ENCODE measurements at regions not wholly inside any gene's neighbourhood (a gene's known extent, or its start where the extent isn't known, plus 50 kb on each side); places are given as distances from the start of the nearest gene placed in this dataset.

DNA sequence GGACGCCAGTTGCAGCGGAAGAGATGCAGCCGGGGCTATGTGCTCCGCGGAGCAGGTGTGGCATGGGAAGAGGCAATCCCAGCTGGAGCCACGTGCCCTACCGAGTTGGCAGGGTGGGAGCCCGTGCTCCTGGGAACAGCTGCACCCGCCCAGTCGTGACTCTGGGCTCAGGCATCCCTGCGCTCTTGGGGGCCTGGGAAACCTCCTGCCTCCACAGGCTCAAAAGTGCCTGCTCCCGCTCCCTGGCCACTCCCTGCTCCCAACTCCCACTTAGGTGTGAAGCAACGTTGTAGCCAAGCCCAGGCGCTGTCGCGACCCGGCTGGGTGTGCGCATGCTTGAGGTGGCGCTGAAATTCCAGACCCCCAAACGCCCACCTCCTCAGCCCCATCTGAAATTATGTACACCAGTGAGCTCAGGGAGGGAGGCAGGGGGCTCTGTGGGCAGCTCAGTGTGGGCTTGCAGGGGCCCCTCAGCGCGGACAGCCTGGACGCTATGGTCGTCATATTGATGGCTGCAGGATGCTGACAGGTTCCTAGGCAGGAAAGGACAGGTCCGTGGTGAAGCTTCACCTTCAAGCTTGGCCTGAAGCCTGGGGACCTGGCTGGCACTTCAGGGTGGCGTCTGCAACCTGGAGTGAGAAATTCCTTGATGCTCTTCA is 429.9 kb downstream of the SLITRK1 start:
- TF ChIP-seq, protein P1, sequence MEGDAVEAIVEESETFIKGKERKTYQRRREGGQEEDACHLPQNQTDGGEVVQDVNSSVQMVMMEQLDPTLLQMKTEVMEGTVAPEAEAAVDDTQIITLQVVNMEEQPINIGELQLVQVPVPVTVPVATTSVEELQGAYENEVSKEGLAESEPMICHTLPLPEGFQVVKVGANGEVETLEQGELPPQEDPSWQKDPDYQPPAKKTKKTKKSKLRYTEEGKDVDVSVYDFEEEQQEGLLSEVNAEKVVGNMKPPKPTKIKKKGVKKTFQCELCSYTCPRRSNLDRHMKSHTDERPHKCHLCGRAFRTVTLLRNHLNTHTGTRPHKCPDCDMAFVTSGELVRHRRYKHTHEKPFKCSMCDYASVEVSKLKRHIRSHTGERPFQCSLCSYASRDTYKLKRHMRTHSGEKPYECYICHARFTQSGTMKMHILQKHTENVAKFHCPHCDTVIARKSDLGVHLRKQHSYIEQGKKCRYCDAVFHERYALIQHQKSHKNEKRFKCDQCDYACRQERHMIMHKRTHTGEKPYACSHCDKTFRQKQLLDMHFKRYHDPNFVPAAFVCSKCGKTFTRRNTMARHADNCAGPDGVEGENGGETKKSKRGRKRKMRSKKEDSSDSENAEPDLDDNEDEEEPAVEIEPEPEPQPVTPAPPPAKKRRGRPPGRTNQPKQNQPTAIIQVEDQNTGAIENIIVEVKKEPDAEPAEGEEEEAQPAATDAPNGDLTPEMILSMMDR (conservative IDR thresholded peaks at IDR 0.05; ENCODE audit: low read depth, low read length), result no peak
- TF ChIP-seq POLR2A (IDR thresholded peaks at IDR 0.05; ENCODE audit: low read depth, low read length), result no peak
- TF ChIP-seq RCOR1 (IDR thresholded peaks at IDR 0.05; ENCODE audit: insufficient replicate concordance, low read length), result no peak
- no peak for TF ChIP-seq RAD21 (IDR thresholded peaks at IDR 0.05; ENCODE audit: low read length)

Measured in IMR-90 (cell line).